Keratinocyte (primary cell): ENCODE measurements at regions not wholly inside any gene's neighbourhood (a gene's known extent, or its start where the extent isn't known, plus 50 kb on each side); places are given as distances from the start of the nearest gene placed in this dataset.

ENCODE experiments used
- DNase-seq: peaks from one replicate; pipeline ENCODE4 v3.0.0-alpha.2; 2011; ENCODE audit warnings: low read depth, missing footprints, low spot score
- FAIRE-seq: peaks from 2 replicates; lab custom pipeline; 2011; peaks lifted over from hg19 to GRCh38; lab: Jason Lieb, UNC
- H2AFZ ChIP-seq: 2 replicates; pipeline ENCODE4 v1.6.0; 2012; ENCODE audit warnings: low read length, control low read depth, inconsistent platforms; ENCODE audit not compliant: control insufficient read depth
- H3K27ac ChIP-seq: 2 replicates; pipeline ENCODE4 v1.5.1; 2011; ENCODE audit warnings: low read length; ENCODE audit not compliant: control insufficient read depth, insufficient read depth
- H3K27me3 ChIP-seq: 3 replicates; pipeline ENCODE4 v1.6.0; 2011; ENCODE audit warnings: low read length; ENCODE audit not compliant: control insufficient read depth, insufficient read depth; ENCODE audit errors: extremely low read depth
- H3K36me3 ChIP-seq, 2 experiments: 2 replicates in 1 of 2; 3 replicates in 1 of 2; pipeline ENCODE4 v1.5.1; 2011; ENCODE audit warnings: low read length in 2 of 2, mild to moderate bottlenecking in 1 of 2; ENCODE audit not compliant: control insufficient read depth in 2 of 2, insufficient read depth in 2 of 2; ENCODE audit errors: extremely low read depth in 1 of 2
- H3K4me1 ChIP-seq: 3 replicates; pipeline ENCODE4 v1.5.1; 2011; ENCODE audit warnings: low read length; ENCODE audit not compliant: control insufficient read depth, insufficient read depth; ENCODE audit errors: extremely low read depth
- H3K4me2 ChIP-seq: 3 replicates; pipeline ENCODE4 v1.6.0; 2011; ENCODE audit warnings: low read depth, low read length; ENCODE audit not compliant: control insufficient read depth, insufficient read depth; ENCODE audit errors: extremely low read depth
- H3K4me3 ChIP-seq, 3 experiments: fragments of 200-600 bp in 1 of 3; sonication (generic) in 1 of 3; 2 replicates in 2 of 3; 3 replicates in 1 of 3; pipeline ENCODE4 v1.5.1; 2011 to 2016; ENCODE audit warnings: low read length in 3 of 3, mild to moderate bottlenecking in 3 of 3, control low read depth in 2 of 3, inconsistent platforms in 1 of 3, low read depth in 1 of 3, mixed read lengths in 1 of 3, mixed run types in 1 of 3, moderate library complexity in 1 of 3; ENCODE audit not compliant: control insufficient read depth in 2 of 3, insufficient read depth in 2 of 3; ENCODE audit errors: extremely low read depth in 1 of 3
- H3K79me2 ChIP-seq: 2 replicates; pipeline ENCODE4 v1.6.0; 2012; ENCODE audit warnings: low read length; ENCODE audit not compliant: control insufficient read depth, insufficient read depth
- H3K9ac ChIP-seq: 3 replicates; pipeline ENCODE4 v1.6.0; 2011; ENCODE audit warnings: low read length; ENCODE audit not compliant: control insufficient read depth, insufficient read depth; ENCODE audit errors: extremely low read depth
- H3K9me1 ChIP-seq: 3 replicates; pipeline ENCODE4 v1.6.0; 2011; ENCODE audit warnings: low read length; ENCODE audit not compliant: control insufficient read depth, insufficient read depth; ENCODE audit errors: extremely low read depth
- H3K9me3 ChIP-seq: 2 replicates; pipeline ENCODE4 v1.5.1; 2012; ENCODE audit warnings: low read depth, low read length; ENCODE audit not compliant: control insufficient read depth
- H4K20me1 ChIP-seq: 3 replicates; pipeline ENCODE4 v1.6.0; 2011; ENCODE audit warnings: low read length; ENCODE audit not compliant: control insufficient read depth, insufficient read depth; ENCODE audit errors: extremely low read depth
- CTCF ChIP-seq, 3 experiments: IDR thresholded peaks in 1 of 3; conservative IDR thresholded peaks in 1 of 3; optimal IDR thresholded peaks in 1 of 3; 2 replicates in 2 of 3; 3 replicates in 1 of 3; pipeline versions ENCODE3 to v1.5.1; 2011; ENCODE audit warnings: low read length in 3 of 3, mild to moderate bottlenecking in 3 of 3, moderate library complexity in 2 of 3, control low read depth in 1 of 3, inconsistent platforms in 1 of 3; ENCODE audit not compliant: insufficient read depth in 2 of 3; ENCODE audit errors: extremely low read depth in 1 of 3
- EZH2 ChIP-seq: IDR thresholded peaks from one replicate; pipeline ENCODE4 v1.6.1; 2012; ENCODE audit warnings: inconsistent platforms, mild to moderate bottlenecking, low read length, moderate library complexity
- dilution Hi-C: fragments of 300-500 bp; cut with MboI; formaldehyde crosslinking; loops from one replicate; pipeline ENCODE4 v1.7.0; 2020; ENCODE audit warnings: low sequenced_read_pairs; ENCODE audit not compliant: extremely low pct_ligation_motif_present

- Histone ChIP-seq H3K27me3 (no peaks in the 10 kb centered on the region), H4K20me1 (no peaks in the 10 kb centered on the region), H3K79me2 (no peaks in the 10 kb centered on the region), H3K9me3 (peaks cover 15% of the 10 kb centered on the region), H3K36me3 (no peaks in the 10 kb centered on the region), H3K9me1 (no peaks in the 10 kb centered on the region), H3K4me1 (no peaks in the 10 kb centered on the region), H3K4me2 (no peak overlapping the region), H2AFZ (no peak overlapping the region), H3K4me3 (no peak overlapping the region), H3K9ac (no peak overlapping the region), H3K27ac (no peak overlapping the region)
- no peak for TF ChIP-seq CTCF (optimal IDR thresholded peaks at IDR 0.05 in 1 of 3, IDR thresholded peaks at IDR 0.05 in 1 of 3, conservative IDR thresholded peaks at IDR 0.05 in 1 of 3; ENCODE audit: extremely low read depth in 1 of 3, insufficient read depth in 2 of 3, low read length in 3 of 3)
- DNase-seq: no peak
- dilution Hi-C loops: no loop called here
- no peak for FAIRE-seq
These were observed 378.3 kb downstream of the BRD1 start for GRCh38 chr22:49449377-49449776.

GRCh38 chr22:49448526-49448925 lies 379.1 kb downstream of the BRD1 start:
- H4K20me1 ChIP-seq: no peaks in the 10 kb centered on the region
- peaks cover 13% of the 10 kb centered on the region for H3K9me3 ChIP-seq
- no peaks in the 10 kb centered on the region for H3K36me3 ChIP-seq
- no peaks in the 10 kb centered on the region for H3K27me3 ChIP-seq
- no peaks in the 10 kb centered on the region for H3K9me1 ChIP-seq
- TF ChIP-seq CTCF (optimal IDR thresholded peaks at IDR 0.05 in 1 of 3, IDR thresholded peaks at IDR 0.05 in 1 of 3, conservative IDR thresholded peaks at IDR 0.05 in 1 of 3; ENCODE audit: extremely low read depth in 1 of 3, insufficient read depth in 2 of 3, low read length in 3 of 3) (no peak), EZH2 (no peak)
- H3K4me1 ChIP-seq: no peaks in the 10 kb centered on the region
- DNase-seq (no peak), FAIRE-seq (no peak)
- no peaks in the 10 kb centered on the region for H3K79me2 ChIP-seq
- H3K4me3 ChIP-seq: no peak overlapping the region
- no peak overlapping the region for H3K27ac ChIP-seq
- no peak overlapping the region for H2AFZ ChIP-seq
- no peak overlapping the region for H3K4me2 ChIP-seq
- dilution Hi-C loops: no loop called here
- no peak overlapping the region for H3K9ac ChIP-seq
